HEK293 (cell line): ENCODE measurements at regions not wholly inside any gene's neighbourhood (a gene's known extent, or its start where the extent isn't known, plus 50 kb on each side); places are given as distances from the start of the nearest gene placed in this dataset.

ENCODE experiments used
- BCL11B ChIP-seq: fragments of 450-650 bp; formaldehyde crosslinking; IDR thresholded peaks from 2 replicates; pipeline ENCODE4 v1.5.1; 2016; ENCODE audit warnings: low read depth, missing biosample characterization, missing genetic modification characterization
- CTCF ChIP-seq: fragments of 450-650 bp; formaldehyde crosslinking; IDR thresholded peaks from 2 replicates; pipeline ENCODE4 v1.5.1; 2016; ENCODE audit warnings: missing biosample characterization, missing genetic modification characterization
- REST ChIP-seq: fragments of 450-650 bp; formaldehyde crosslinking; IDR thresholded peaks from 2 replicates; pipeline ENCODE4 v1.5.1; 2016; ENCODE audit warnings: missing biosample characterization, missing genetic modification characterization
- ZBTB10 ChIP-seq: fragments of 450-650 bp; formaldehyde crosslinking; IDR thresholded peaks from 2 replicates; pipeline ENCODE4 v1.5.1; 2016; ENCODE audit warnings: missing biosample characterization, missing genetic modification characterization
- ZNF121 ChIP-seq: fragments of 450-650 bp; formaldehyde crosslinking; IDR thresholded peaks from 2 replicates; pipeline ENCODE4 v1.5.1; 2016; ENCODE audit warnings: missing biosample characterization, missing genetic modification characterization
- ZNF132 ChIP-seq: fragments of 450-650 bp; formaldehyde crosslinking; IDR thresholded peaks from 2 replicates; pipeline ENCODE4 v1.5.1; 2017; ENCODE audit warnings: missing biosample characterization, missing genetic modification characterization, borderline replicate concordance
- ZNF140 ChIP-seq: fragments of 450-650 bp; formaldehyde crosslinking; IDR thresholded peaks from 2 replicates; pipeline ENCODE4 v1.5.1; 2016; ENCODE audit warnings: missing biosample characterization, missing genetic modification characterization
- ZNF146 ChIP-seq: fragments of 450-650 bp; formaldehyde crosslinking; IDR thresholded peaks from 2 replicates; pipeline ENCODE4 v1.5.1; 2016; ENCODE audit warnings: missing biosample characterization, missing genetic modification characterization
- ZNF24 ChIP-seq: fragments of 450-650 bp; formaldehyde crosslinking; IDR thresholded peaks from 2 replicates; pipeline ENCODE4 v1.5.1; 2016; ENCODE audit warnings: missing biosample characterization, missing genetic modification characterization
- ZNF37A ChIP-seq: fragments of 450-650 bp; IDR thresholded peaks from 2 replicates; pipeline ENCODE4 v1.5.1; 2018; ENCODE audit warnings: missing biosample characterization, missing genetic modification characterization
- ZNF416 ChIP-seq: fragments of 450-650 bp; formaldehyde crosslinking; IDR thresholded peaks from 2 replicates; pipeline ENCODE4 v1.5.1; 2016; ENCODE audit warnings: missing biosample characterization, missing genetic modification characterization
- ZNF433 ChIP-seq: fragments of 450-650 bp; formaldehyde crosslinking; IDR thresholded peaks from 2 replicates; pipeline ENCODE4 v1.5.1; 2016; ENCODE audit warnings: missing biosample characterization, missing genetic modification characterization, low read depth
- ZNF585B ChIP-seq: fragments of 450-650 bp; formaldehyde crosslinking; IDR thresholded peaks from 2 replicates; pipeline ENCODE4 v1.5.1; 2016; ENCODE audit warnings: missing biosample characterization, missing genetic modification characterization
- ZNF639 ChIP-seq: fragments of 450-650 bp; formaldehyde crosslinking; IDR thresholded peaks from 2 replicates; pipeline ENCODE4 v1.5.1; 2016; ENCODE audit warnings: missing biosample characterization, missing genetic modification characterization

GRCh38 chr1:73910062-73910461 is 287.9 kb downstream of the LRRIQ3 start:
- TF ChIP-seq ZNF146 (tag by site-specific recombination) = no peak
- TF ChIP-seq CTCF (tag by site-specific recombination) = no peak
- no peak for TF ChIP-seq REST
- TF ChIP-seq ZNF585B = no peak
- TF ChIP-seq ZNF433 (tag by site-specific recombination) = no peak
- no peak for TF ChIP-seq ZNF24 (tag by site-specific recombination)
- no peak for TF ChIP-seq ZNF121 (tag by site-specific recombination)
- no peak for TF ChIP-seq ZNF416 (tag by site-specific recombination)
- no peak for TF ChIP-seq ZBTB10 (tag by site-specific recombination)
- no peak for TF ChIP-seq ZNF132 (tag by site-specific recombination)
- TF ChIP-seq ZNF639 (tag by site-specific recombination) = no peak
- TF ChIP-seq BCL11B (tag by site-specific recombination) = no peak
- no peak for TF ChIP-seq ZNF140 (tag by site-specific recombination)
- no peak for TF ChIP-seq ZNF37A (tag by site-specific recombination)
